GM19455 (cell line): ENCODE measurements at regions not wholly inside any gene's neighbourhood (a gene's known extent, or its start where the extent isn't known, plus 50 kb on each side); places are given as distances from the start of the nearest gene placed in this dataset.
"Not testable (repeated sequence)": the region's sequence is repeated elsewhere in the genome, so short reads cannot be mapped to it uniquely, and the experiment has no call there.

Source experiments
- ATAC-seq: cut with Tn5 transposase; IDR thresholded peaks from one replicate; pipeline ENCODE4 v1.9.1; 2021; ENCODE audit not compliant: unreplicated experiment

DNA sequence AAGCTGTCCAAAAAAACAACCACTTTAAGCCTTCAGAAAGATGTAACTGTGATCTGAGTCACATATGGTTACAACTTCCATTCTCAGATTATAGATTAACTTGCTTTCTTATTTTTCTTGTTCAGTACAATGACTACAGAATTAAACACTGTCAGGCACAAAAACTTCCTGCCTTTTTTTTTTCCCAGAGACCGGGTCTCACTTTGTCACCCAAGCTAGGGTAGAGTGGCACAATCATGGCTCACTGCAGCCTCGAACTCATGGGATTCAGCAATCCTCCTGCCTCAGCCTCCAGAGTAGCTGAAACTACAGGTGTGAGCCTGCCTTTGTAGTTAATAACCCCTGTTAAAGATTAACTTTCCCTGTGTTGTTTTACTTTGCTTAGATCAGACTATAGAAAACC, 163.2 kb downstream of the AVL9 start:
- no peak for ATAC-seq

DNA sequence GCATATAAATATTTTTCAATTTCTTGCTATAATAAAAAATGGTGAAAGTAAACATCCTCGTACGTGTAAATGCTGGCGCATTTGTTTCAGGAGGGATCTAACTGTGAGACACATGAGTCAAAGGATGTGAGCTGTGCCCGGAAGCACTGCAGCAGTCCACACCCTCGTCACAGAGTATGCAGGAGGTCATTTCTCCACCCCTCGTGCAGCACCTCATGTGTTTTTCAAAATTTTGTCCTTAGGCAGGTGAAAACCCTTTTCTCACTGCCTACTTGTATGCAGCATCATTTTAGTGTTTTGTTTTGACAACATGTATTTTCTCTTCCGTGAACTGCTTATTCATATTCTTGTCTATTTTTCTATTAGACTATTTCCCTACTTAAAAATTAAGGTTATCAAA, 162.7 kb downstream of the AVL9 start:
- no peak for ATAC-seq

DNA sequence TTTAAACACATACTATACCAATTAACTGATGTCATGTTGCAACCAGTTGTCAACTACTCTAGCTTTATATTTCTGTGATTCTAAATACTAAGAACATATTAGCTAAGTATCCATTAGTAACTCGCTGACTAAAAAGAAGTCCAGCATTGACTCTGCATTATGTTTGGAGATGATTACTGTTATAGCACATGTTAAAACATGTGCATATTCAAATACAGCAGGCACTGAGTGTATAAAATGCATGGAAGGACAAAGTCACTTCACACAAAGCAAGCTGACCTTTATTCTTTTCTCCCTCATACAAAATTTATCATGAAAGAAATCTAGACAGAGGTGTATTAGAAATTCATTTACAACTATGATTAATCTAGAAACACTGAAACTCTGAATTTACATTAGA, 159.3 kb downstream of the AVL9 start:
- not testable (repeated sequence) for ATAC-seq

DNA sequence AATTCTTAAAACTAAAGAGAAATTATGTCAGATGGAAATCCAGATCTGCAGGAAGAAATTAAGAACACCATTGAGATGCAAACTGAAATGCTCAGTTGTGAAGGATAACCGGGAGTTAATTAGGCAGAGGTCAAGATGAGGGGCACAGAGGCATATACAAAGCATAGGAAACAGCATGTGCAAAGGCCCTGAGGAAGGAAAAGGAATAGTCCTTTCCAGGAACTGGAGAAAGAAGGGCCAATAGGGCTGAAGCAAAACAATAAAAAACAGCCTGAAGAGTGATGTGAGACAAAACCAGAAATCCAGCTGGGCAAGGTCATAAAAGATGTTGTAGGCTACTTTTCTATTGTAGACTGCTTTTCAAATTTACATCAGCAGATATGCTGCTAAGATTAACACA, 155.1 kb downstream of the AVL9 start:
- not testable (repeated sequence) for ATAC-seq

DNA sequence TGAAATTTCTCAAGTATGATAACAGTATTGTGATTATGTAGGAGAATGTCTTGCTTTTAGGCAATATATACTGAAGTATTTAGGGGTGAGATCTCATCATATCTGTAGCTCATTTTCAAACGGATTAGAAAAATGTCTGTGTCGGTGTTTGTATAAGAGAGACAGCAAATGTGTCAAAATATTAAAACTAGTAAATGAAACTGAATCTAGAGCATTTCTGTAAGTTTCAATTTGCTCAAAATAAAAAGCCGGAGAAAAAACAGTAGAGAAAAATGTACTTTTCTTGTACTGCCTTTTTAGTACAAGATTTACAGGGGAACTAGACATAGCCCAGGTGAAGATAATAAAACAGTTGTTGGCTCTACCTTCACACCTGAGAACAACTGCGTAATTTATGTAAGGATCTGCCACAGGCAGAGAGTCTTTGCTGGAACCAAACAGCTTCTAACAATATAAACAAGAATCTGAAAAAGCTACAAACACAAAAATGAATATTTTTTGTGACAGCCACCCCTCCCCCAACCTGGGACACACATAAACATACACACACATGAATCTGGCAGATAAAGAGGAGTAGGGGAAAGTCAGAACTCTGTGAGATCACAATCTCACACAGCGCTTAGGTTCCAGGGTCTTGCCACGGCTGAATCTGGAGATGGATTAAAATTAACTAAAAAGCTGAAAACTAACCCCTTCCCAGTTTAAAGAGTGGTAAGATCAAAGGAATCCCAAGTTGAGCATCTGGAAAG, 153.3 kb downstream of the AVL9 start:
- no peak for ATAC-seq

DNA sequence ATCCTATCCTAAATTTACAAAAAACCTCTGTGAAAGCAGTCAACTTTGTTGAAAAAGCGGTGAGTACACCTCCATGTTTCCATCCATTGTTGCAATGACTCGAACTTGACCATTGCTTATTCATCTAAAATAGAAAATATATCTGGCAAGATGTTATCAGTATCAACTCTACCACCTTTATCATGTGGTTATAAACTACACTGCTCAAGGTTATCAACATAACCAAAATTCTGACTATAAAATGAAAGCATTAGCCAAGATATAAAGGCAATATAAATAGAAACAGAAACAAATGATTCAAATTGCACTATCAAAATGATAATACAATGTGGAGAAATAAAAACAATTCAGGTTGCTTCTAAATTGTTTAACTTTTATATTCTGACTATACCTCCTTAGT, 150.0 kb downstream of the AVL9 start:
- ATAC-seq: not testable (repeated sequence)

DNA sequence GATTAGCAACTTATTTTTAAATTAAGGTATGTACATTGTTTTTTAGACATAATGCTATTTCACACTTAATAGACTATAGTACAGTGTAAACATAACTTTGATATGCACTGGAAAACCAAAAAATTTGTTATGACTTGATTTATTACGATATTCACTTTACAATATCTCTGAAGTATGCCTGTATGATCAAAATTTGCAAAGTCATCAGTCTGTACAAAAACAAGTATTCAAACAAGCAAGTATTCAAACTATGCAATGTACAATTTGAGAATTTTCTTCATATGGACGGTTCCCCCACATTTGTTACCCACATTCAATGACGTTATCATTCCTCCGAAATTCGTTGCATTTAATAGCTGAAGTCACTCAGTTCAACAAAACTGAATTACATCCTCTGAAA, 147.9 kb downstream of the AVL9 start:
- ATAC-seq: no peak

DNA sequence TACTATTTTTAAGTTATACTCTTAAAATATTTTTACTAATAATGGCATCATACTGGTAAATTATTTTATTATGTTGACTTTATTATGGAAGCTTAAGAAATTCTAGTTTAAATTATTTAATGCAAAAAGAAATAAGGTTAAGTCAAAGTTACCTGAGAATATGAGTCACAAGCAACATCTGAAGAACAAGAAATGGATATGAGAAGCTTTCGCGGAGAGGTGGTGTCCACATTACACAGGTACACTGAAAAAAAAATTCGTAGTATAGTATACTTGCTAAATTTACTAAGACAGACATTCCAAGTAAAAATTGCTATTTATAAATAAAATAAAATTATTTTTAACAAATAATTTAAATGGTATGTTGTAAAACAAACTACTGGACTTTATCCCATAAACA, 143.8 kb downstream of the AVL9 start:
- no peak for ATAC-seq

DNA sequence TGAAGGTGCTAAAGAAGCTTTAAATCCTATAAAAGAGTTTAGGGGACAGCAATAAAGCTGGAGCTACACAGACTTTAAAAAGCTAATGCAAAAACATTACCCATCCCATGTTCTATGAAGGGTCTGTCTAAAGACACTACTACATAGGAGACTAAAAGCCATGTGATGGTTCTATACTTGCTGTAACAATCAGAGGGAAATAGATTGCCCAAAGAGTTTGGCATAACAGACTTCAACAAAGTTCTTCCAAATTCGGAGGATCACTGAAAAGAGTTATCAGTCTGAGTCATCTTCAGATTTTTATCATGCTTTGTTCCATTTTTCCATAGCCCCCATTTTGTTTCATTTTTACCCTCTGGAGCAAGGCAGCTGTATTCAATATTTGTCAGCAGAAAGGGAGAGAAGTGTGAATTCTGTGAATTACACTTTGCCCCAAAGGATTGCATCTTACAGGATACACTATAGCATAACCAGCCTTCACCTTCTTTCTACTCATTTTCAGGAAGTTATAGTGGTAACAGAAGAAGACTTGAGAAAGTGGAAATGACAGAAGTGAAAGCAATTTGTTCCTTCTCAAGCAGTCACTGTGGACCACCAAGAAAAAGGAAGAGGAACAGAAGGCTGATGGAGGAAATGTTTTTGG, 143.3 kb downstream of the AVL9 start:
- ATAC-seq: peak; percentile 92
